NCI-H1417 treated with DMSO at 0.1 percent for 48 hours (cell line): ENCODE measurements at regions not wholly inside any gene's neighbourhood (a gene's known extent, or its start where the extent isn't known, plus 50 kb on each side); places are given as distances from the start of the nearest gene placed in this dataset.

ENCODE experiments used
- DNase-seq: peaks from one replicate; lab custom pipeline; 2025; lab: John Stamatoyannopoulos, UW

DNA sequence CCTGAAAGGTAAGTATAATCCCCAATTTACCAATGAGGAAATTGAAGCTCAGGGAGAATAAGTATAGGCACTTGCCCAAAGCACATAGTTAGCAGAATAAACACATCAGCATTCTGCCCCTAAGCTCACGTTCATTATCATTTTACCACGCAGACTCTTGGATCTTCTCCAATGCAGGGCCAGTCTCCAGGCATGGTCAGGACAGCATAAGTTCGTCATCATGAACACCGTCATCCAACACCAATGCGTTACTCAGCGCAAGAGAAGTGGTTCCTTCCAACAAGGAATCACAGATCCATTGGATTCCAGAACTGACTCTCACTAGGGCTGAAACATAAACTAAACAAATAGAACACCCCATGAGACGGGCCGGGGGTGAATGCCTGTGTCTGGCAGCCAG lies 86.5 kb upstream of the GPM6B start:
- no peak for DNase-seq

DNA sequence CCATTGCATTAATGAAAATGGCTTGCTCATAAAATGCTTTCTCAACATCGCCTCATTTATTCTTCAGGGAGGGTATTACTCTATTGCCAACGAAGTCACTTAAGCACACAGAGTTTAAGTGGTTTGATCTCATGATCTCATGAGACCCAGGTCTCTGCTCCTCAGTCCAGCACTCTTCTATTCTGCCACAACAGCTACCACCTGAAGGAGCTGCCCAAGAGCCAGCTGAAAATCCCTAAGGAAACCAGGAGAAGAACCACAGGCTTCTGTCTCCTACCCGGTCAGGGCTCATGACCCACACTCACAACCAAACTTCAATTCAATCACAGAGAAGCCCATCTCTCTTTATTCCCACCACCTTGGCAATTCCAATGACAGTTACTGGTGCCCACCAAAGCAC lies 85.5 kb upstream of the GPM6B start:
- DNase-seq, result no peak

DNA sequence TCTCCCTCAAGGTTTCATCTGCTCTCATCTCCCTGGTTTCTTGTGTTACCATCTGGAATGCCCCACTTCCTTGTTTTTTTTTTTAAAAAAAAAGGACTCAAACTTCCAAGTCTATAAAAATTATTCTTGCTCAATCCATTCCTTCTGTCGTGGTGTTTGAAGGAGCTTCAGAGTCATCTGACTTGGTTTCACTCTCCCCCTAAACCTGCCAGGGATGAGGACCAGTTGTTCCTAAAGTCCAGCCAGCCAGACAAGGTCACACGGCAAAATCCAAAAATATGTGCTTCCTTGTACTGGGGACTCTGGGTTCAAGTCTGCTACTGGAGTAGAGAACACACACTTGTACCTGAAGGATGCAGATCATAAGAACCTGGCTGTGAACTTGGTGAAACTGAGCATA lies 84.5 kb upstream of the GPM6B start:
- DNase-seq, result no peak

DNA sequence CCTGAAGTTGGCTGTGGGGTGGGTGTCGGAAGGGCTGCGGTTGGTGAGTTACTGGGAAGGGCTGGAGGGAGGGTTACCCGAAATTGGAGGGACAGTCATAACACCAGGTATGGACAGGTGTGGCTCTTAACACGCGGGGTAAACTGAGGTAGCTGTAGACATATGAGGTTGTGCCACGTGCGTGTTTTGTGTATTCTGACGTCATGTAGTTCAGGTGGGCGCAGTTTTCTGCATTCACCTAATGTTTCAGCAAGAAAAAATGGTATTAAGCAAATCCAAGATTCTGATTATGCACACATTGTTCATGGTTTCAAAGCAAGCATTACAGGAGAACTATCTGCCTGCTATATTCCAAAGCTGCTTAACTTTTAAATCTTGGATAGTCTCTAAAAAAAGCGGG lies 83.5 kb upstream of the GPM6B start:
- DNase-seq, result no peak

DNA sequence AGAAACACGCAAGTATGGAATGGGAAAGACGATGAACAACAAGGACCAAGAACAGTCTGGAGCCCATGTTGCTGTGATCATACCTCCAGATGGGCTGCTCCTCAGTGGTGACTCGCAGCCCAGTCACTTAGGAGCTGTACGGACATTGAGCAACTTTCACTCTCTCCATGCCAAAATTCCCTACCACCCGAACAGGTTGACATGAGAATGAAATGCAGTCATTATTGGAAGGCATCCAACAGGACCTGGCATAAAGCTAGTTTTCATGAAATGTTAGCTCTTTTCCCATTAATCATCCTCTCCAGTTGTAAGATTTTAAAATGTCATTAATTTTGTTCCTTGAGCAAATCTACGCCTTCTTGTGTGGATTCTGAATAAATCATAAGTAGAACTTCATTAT lies 82.7 kb upstream of the GPM6B start:
- DNase-seq, result no peak

DNA sequence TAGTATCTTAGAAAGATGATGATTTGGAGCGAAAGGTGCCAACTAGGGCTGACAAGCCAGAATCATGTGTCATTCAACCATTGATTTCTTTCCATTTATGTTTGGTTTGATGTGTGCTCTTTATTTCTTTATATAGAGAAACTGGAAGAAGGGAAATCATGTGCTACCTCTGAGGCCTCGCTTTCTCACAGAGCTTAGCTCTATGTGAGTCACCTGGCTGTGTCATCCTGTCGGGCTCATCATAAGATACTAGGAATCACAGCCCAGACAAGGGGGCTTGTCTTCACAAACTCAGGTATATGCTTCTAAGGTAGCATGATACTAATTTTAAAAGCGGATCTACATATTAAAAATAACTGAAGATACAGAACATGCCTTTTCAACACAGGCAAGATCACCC lies 81.7 kb upstream of the GPM6B start:
- no peak for DNase-seq

DNA sequence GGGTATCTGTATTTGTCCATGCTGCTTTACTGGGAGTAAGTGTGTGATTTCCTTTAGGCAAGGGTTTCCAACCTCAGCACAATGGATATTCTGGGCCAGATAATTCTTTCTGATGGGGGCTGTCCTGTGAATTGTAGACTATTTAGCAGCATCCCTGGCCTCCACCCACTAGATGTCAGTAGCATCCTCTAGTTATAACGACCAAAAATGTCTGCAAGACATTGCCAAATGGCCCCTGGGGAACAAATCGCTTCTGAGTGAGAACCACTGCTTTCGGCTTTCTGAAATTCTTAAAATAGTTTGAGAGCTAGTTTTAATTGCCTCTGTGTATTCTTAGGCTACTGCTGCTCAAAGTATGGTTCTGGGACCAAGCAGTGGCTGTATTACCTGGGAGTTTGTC lies 81.2 kb upstream of the GPM6B start:
- no peak for DNase-seq

DNA sequence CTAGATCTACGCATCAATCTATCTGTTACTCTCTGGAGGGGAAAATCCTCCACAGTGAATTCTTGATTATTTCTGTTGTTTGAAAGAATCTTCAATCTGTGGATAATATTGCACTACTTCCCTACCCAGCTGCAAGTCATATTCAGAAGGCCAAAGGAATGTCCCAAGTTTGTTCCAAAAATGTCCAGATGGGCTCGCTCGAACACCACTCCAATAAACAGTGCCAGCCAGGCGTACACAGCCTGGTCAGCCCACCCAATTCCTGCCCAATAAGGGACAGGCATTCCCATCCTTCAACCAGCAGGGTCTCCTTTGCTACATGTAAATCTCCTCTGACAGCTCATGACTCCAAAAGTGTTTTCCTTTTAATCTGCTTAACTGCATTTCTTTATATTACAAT lies 80.7 kb upstream of the GPM6B start:
- no peak for DNase-seq

DNA sequence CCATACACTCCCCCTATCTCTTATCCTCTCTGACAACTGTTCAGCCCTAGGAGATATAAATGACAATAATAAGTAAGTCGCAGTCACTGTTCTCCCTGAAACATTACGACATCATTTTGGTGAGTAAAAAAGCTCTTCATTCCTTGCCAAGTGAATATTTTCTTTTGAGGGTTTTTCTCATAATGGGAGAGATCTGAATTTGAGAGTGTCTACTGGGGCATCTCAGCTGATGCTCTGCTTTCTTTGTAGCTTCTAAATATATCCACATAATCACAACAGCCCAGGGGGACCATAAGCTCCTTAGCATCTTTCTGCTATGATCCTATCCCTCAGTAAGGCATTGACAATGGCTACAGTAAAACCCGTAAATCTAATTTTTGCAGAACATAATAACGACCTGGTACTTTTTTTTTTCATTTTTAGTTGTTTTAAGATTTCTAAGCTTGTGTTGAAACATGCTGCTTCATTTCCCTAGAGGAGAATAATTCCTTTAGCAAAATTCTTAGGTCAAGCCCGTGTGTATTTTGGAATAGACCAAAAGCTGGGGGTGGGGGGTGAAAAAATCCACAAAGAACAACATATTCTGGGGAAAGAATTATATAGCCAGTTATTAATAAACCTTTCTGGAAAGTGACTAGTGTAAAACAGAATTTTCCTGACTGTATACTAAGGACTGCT lies 78.1 kb upstream of the GPM6B start:
- DNase-seq, result no peak

DNA sequence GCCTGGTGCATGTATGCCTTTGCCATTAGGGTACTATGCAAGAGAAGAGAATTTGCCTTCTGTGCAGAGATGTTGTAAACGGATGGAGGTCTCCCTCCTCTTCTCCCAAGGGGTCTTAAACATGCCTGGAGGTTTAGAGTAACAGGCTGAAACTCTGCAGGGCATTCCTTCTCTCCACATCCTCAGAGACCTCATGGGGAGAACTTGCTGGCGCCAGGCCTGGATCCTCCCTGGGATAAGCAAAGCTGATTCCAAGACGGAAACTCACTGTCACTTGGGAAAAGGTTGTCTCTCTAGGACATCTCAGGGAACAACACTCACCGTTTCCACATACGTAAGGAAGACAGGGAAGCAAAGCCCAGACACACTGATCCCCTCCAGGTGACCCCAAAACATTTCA lies 76.9 kb upstream of the GPM6B start:
- no peak for DNase-seq

DNA sequence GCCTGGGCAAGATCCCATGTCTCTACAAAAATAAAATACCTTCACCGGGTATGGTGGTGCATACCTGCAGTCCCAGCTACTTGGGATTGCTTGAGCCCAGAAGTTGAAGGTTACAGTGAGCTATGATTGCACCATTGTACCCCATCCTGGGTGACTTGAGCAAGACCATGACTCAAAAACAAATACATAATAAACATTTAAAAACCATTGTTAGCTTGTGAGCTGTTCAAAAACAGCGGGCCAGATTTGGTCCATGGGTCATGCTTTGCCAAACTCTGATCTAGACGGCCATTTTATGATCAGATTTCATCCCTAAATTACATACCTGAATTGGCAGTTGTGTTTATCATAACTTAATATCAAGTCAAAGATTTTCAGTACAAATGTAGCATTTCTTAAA lies 76.0 kb upstream of the GPM6B start:
- no peak for DNase-seq

DNA sequence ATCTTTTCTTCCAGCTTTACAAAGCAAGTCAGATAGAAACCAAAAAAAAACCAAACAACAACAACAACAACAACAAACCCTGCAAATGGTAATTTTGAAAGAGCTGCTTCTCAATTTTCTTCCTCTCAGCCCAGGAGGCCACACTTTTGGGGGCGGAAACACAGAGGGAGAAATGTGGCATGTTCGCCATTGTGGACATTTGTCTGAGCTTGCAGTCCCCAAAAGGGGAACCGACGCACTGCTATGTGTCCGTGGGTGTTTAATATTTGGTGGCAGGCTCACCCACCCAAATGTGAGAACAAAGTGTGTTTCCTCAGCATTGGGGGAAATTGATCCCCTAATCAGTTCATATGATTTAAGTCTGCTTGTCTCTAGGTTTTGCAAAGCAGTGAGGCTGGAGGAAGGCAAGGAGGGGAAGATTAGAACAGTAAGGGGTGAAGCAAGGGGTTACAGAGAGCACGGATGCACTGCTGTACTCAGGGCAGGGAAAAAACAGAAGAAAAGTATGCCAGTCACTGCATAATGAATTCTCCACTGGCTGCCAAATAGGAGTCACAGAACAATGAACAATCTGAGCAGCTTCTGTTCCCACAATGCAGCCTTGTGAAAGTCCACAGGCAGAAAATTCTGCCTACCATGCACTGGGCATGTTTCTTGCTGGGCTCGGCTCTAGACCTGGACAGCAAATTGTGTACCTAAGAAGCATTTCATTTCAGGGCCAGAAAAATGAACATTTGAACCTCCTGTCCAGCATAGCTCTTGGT lies 74.7 kb upstream of the GPM6B start:
- no peak for DNase-seq

DNA sequence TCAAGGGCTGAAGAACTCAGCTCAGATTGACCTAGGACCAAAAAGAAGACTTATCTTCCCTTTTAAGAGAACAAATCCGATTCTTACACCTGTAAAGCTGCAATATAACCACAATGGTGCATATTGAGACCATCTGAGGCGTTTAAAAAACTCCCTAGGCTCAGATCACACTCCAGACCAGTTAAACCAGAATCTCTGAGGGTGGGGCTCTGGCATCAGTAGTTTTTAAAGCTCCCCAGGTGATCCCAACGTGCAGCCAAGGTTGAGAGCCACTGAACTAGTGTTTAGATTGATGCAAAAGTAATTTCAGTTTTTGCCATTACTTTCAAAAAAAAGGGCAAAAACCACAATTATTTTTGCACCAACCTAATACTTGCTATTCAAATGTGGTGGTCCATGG lies 73.9 kb upstream of the GPM6B start:
- DNase-seq, result no peak

DNA sequence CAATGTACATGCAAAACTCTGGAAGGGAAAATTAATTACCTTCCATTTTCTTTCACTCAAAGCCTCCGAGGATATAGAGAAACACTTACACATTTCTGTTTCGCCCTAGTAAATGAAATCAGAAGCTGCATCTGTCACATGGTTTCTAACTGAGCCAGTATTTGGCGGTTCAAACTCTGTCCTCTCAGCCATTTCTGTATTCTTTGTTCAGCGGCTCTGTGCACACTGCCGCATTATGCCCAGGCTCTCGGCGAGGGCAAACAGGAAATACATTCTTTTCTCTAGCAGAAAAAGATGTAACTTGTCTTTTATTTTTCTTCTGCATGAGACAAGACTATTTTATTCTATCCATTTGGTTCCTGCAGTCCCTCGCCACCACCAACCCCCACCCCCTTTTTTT lies 71.4 kb upstream of the GPM6B start:
- no peak for DNase-seq

DNA sequence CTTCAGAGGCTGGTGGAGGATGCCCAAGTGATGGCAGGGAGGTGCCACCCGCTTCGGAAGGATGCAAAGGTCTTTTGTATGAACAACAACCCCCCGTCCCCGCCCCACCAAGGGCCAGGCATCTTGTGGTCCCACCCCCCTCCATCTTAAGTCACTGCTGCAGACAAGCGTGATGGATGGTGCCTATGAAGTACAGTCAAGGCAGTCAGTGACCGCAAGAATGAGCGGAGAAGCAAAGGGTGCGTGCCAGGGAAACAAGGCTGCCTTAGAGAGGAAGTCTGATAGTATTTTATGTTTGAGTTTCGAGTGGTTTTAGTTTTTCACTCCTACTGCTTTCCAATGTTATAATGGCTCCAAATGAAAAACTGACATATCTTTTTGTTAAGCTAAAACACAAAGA lies 68.7 kb upstream of the GPM6B start:
- DNase-seq, result no peak

DNA sequence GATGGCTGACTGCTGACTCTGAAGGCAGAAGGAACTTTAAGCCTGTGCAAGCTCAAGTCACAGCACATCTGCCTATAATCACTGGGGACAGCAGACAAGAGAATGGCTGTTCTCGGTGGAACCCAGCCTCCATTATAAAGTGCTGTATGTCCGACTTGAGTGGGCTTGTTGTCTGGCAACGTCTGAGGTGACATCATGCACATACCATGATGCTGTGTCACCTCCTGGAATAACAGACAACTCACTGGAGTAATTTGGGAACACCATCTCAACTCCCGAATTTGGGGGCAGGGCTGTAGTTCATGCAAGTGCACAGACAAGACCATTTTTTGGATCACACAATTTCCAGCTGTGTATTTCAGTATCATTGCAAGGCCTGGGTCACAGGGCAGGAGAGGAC lies 59.8 kb upstream of the GPM6B start:
- no peak for DNase-seq

DNA sequence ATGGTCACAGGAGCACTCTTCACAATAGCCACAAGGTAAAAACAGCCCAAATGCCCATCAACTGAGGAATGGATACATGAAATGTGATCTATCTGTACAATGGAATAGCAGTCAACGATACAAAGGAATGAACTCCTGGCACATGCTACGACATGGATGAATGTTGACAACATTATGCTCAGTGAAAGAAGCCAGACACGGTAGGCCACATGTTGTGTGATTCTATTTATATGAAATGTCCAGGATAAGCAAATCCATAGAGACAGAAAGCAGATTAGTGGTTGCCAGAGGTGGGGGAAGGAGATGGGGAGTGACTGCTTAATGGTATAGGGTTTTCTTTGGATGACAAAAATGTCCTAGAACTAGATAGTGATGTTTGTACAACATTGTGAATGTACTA lies 58.7 kb upstream of the GPM6B start:
- no peak for DNase-seq

DNA sequence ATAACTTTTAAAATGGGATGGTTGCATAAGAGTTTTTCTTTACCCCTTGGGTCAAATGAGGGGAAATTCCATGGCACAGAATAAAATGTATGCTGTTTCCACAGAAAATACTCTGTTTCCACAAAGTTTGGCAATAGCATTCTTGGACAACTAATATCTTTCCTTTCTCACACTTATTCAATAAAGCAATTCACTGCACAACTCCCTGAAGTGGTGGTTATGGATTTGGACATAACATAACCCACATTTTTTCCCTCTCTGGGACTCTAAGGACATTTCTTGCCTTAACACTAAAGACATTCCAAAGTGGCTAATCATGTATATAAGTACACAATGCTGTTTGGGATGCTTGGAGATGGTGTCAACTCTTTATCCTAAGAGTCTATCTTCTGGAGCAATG lies 51.7 kb upstream of the GPM6B start:
- no peak for DNase-seq
